WTC11 (cell line): ENCODE measurements at regions not wholly inside any gene's neighbourhood (a gene's known extent, or its start where the extent isn't known, plus 50 kb on each side); places are given as distances from the start of the nearest gene placed in this dataset.

Experiments
- CREB1 ChIP-seq: sonication (generic); formaldehyde crosslinking; IDR thresholded peaks from 2 replicates; pipeline ENCODE4 v1.8.0; 2023; ENCODE audit warnings: mild to moderate bottlenecking, missing genetic modification reagents
- NFYB ChIP-seq: sonication (generic); formaldehyde crosslinking; conservative IDR thresholded peaks from 2 replicates; pipeline ENCODE4 v1.8.0; 2022; ENCODE audit warnings: low read depth, missing genetic modification reagents
- TF ChIP-seq, protein P1 (sequence below): fragments of 200-600 bp; IDR thresholded peaks from 2 replicates; pipeline ENCODE4 v1.8.0; 2022; ENCODE audit warnings: antibody characterized with exemption
- TF ChIP-seq, protein P2 (sequence below): sonication (generic); formaldehyde crosslinking; IDR thresholded peaks from 2 replicates; pipeline ENCODE4 v1.8.0; 2022; ENCODE audit warnings: mild to moderate bottlenecking, missing genetic modification reagents

DNA sequence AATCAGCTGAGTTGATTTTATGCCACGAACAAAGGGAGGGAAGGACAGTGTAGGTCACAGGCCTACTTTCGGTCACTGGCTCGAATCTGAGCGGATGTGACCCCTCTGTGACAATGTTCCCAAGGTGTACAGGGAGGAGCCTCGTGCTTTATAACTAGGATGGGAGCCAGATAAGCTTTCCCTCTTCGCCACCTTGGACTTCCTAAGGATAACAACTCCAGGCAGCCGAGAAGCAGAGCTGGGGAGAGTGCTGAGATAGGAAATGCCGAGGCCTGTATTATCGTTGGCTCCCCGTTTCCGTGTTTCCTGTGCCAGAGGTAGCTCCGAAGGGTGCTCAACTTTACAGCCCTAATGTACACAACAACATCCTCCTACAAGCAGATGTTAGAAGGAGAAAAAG lies 217.8 kb upstream of the IRX3 start:
- TF ChIP-seq, protein P1, sequence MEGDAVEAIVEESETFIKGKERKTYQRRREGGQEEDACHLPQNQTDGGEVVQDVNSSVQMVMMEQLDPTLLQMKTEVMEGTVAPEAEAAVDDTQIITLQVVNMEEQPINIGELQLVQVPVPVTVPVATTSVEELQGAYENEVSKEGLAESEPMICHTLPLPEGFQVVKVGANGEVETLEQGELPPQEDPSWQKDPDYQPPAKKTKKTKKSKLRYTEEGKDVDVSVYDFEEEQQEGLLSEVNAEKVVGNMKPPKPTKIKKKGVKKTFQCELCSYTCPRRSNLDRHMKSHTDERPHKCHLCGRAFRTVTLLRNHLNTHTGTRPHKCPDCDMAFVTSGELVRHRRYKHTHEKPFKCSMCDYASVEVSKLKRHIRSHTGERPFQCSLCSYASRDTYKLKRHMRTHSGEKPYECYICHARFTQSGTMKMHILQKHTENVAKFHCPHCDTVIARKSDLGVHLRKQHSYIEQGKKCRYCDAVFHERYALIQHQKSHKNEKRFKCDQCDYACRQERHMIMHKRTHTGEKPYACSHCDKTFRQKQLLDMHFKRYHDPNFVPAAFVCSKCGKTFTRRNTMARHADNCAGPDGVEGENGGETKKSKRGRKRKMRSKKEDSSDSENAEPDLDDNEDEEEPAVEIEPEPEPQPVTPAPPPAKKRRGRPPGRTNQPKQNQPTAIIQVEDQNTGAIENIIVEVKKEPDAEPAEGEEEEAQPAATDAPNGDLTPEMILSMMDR, result no peak
- TF ChIP-seq CREB1 (CRISPR knock-in tag) (no peak), NFYB (no peak)
- TF ChIP-seq, protein P2, sequence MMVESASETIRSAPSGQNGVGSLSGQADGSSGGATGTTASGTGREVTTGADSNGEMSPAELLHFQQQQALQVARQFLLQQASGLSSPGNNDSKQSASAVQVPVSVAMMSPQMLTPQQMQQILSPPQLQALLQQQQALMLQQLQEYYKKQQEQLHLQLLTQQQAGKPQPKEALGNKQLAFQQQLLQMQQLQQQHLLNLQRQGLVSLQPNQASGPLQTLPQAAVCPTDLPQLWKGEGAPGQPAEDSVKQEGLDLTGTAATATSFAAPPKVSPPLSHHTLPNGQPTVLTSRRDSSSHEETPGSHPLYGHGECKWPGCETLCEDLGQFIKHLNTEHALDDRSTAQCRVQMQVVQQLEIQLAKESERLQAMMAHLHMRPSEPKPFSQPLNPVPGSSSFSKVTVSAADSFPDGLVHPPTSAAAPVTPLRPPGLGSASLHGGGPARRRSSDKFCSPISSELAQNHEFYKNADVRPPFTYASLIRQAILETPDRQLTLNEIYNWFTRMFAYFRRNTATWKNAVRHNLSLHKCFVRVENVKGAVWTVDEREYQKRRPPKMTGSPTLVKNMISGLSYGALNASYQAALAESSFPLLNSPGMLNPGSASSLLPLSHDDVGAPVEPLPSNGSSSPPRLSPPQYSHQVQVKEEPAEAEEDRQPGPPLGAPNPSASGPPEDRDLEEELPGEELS (CRISPR knock-in tag), result no peak
